LNCaP clone FGC (cell line): ENCODE measurements at regions not wholly inside any gene's neighbourhood (a gene's known extent, or its start where the extent isn't known, plus 50 kb on each side); places are given as distances from the start of the nearest gene placed in this dataset.

ENCODE experiments used
- DNase-seq: peaks from one replicate; pipeline ENCODE4 v3.0.0-alpha.2; 2011; ENCODE audit warnings: low read depth
- H3K4me3 ChIP-seq: 2 replicates; pipeline ENCODE4 v1.5.1; 2011; ENCODE audit warnings: mild to moderate bottlenecking, low read depth, low read length, control low read depth
- TF ChIP-seq, protein P1 (sequence below): IDR thresholded peaks from 2 replicates; pipeline ENCODE4 v1.5.1; 2012; ENCODE audit warnings: mild to moderate bottlenecking; ENCODE audit not compliant: control insufficient read depth, insufficient read depth; ENCODE audit errors: extremely low read depth

DNA sequence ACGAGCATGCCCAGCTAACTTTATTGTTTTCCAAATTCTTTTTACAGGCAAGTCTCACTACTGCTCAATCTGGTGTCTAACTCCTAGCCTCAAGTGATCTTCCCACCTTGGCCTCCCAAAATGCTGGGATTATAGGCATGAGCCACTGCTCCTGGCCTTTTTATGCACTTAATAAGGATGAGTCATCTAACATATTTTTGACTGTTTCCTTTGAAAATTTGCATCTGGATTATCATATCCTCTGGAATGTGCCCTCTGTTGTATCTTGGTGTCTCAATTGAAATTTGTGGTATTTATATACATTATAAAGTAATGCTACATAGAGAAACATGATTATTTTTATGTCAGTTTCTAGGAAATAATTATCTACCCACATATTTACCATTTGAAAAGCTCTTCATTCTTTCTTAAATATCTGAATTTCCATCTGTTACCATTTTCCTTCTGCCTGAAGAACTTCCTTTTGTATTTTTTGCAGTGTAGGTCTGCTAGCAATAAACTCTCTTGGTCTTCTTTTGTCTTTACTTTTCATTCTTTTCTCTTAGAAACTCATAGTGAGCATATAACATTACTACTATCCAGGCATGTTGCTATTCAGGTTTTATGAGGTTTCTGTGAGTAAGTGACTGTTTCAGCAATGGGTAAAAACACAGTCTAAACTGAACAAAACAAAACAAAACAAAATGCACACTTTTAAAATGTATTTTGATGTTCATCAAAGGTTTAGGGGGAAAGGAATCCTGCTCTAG, 52.8 kb upstream of the CNOT2 start:
- TF ChIP-seq, protein P1, sequence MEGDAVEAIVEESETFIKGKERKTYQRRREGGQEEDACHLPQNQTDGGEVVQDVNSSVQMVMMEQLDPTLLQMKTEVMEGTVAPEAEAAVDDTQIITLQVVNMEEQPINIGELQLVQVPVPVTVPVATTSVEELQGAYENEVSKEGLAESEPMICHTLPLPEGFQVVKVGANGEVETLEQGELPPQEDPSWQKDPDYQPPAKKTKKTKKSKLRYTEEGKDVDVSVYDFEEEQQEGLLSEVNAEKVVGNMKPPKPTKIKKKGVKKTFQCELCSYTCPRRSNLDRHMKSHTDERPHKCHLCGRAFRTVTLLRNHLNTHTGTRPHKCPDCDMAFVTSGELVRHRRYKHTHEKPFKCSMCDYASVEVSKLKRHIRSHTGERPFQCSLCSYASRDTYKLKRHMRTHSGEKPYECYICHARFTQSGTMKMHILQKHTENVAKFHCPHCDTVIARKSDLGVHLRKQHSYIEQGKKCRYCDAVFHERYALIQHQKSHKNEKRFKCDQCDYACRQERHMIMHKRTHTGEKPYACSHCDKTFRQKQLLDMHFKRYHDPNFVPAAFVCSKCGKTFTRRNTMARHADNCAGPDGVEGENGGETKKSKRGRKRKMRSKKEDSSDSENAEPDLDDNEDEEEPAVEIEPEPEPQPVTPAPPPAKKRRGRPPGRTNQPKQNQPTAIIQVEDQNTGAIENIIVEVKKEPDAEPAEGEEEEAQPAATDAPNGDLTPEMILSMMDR = no peak
- H3K4me3 ChIP-seq = no peak overlapping the region
- no peak for DNase-seq
